ENCODE measurements at regions not wholly inside any gene's neighbourhood (a gene's known extent, or its start where the extent isn't known, plus 50 kb on each side); places are given as distances from the start of the nearest gene placed in this dataset.
"Not testable (repeated sequence)": the region's sequence is repeated elsewhere in the genome, so short reads cannot be mapped to it uniquely, and the experiment has no call there.

DNA sequence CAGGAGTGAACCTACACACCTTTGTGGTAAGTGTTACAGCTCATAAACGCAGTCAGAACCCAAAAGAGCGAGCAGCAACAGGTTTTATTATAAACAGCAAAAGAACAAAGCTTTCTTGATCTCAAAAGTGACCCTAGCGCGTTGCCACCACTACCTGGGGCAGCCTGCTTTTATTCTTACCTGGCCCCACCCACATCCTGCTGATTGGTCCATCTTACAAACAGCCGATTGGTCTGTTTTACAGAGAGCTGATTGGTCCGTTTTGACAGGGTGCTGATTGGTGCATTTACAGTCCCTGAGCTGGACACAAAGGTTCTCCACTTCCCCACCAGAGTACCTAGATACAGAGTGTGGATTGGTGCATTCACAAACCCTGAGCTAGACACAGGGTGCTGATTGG is 143.1 kb downstream of the ARRDC4 start:
- Histone ChIP-seq H3K27ac (no peak overlapping the region), H3K27me3 (no peaks in the 10 kb centered on the region), H3K9me3 (no peaks in the 10 kb centered on the region), H3K36me3 (replicated peaks in 1 of 2; ENCODE audit: insufficient read depth in 1 of 2, low read depth in 2 of 2) (no peaks in the 10 kb centered on the region), H3K4me3 (no peak overlapping the region), H3K4me1 (no peaks in the 10 kb centered on the region)
- no peak for DNase-seq
- TF ChIP-seq POLR2A (IDR thresholded peaks at IDR 0.05) = no peak
- TF ChIP-seq, protein P1, sequence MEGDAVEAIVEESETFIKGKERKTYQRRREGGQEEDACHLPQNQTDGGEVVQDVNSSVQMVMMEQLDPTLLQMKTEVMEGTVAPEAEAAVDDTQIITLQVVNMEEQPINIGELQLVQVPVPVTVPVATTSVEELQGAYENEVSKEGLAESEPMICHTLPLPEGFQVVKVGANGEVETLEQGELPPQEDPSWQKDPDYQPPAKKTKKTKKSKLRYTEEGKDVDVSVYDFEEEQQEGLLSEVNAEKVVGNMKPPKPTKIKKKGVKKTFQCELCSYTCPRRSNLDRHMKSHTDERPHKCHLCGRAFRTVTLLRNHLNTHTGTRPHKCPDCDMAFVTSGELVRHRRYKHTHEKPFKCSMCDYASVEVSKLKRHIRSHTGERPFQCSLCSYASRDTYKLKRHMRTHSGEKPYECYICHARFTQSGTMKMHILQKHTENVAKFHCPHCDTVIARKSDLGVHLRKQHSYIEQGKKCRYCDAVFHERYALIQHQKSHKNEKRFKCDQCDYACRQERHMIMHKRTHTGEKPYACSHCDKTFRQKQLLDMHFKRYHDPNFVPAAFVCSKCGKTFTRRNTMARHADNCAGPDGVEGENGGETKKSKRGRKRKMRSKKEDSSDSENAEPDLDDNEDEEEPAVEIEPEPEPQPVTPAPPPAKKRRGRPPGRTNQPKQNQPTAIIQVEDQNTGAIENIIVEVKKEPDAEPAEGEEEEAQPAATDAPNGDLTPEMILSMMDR (IDR thresholded peaks at IDR 0.05) = no peak
- WGBS, 2 donors = 79 to 83% methylated on average over 6 of the region's 6 CpGs
- intact Hi-C loops (cut with DNase I) = no loop called here
- no peak for ATAC-seq

DNA sequence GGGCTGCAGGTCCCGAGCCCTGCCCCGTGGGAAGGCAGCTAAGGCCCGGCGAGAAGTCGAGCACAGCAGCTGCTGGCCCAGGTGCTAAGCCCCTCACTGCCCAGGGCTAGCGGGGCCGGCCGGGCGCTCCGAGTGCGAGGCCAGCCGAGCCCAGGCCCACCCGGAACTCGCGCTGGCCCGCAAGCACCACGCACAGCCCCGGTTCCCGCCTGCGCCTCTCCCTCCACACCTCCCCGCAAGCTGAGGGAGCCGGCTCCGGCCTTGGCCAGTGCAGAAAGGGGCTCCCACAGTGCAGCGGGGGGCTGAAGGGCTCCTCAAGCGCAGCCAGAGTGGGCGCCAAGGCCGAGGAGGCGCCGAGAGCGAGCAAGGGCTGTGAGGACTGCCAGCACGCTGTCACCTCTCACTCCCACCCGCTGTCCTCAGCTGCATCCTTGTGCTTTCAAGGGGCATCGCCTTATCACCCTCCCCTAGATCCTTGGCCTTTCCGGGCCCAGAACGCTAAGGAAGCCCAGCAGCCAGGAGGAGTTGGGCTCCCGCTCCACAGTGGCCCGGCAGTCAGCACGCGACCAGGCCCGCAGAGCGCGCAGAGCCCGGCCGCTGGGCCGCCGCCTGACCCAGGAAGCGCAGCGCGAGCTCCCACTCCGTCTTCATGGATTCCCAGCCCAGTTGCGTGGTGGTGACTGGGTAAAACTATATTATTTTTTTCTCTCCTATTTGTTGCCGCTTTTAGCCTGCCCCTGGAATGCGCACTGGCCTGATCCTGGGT is 144.1 kb downstream of the ARRDC4 start:
- ATAC-seq; H3K27ac ChIP-seq; H3K4me1 ChIP-seq; H3K36me3 ChIP-seq (replicated peaks in 1 of 2; ENCODE audit: insufficient read depth in 1 of 2, low read depth in 2 of 2); H3K9me3 ChIP-seq; H3K27me3 ChIP-seq; intact Hi-C loops (cut with DNase I); DNase-seq; H3K4me3 ChIP-seq: not testable (repeated sequence)
- WGBS, 2 donors = 83 to 87% methylated on average over 20 to 32 of the region's 53 CpGs

DNA sequence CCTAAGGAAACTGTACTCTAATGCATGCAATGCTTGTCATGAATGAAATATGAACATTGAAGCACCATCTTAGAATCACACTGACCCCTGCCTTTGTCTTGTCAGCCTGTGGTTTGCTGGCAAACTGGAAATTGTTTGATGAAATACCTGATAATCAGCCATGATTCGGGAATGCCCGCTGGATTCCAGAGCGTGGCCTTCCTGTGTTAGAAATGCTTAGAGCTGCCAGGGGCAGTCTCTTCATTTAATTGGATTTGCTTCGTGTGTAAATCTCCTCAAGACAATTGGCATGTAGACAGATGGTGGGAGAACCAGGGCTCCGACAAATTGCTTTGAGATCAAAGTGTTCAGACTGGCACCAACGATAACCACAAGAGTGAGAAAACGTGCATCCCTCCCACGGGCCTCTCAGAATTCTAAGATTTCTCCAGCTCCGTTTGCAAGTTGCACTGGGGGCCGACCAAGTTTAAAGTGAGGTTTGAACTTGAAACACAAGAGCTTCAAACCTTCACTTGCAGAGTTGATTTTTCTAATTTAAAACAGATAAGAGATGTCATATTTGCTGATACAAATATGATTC is 146.2 kb downstream of the ARRDC4 start:
- WGBS, 2 donors = 64 to 72% methylated on average over 9 to 10 of the region's 10 CpGs
- DNase-seq; intact Hi-C loops (cut with DNase I); H3K4me1 ChIP-seq; H3K27ac ChIP-seq; H3K27me3 ChIP-seq; H3K4me3 ChIP-seq; H3K36me3 ChIP-seq (replicated peaks in 1 of 2; ENCODE audit: insufficient read depth in 1 of 2, low read depth in 2 of 2); H3K9me3 ChIP-seq; ATAC-seq: not testable (repeated sequence)

- no peaks in the 10 kb centered on the region for H3K4me1 ChIP-seq
- H3K9me3 ChIP-seq = no peaks in the 10 kb centered on the region
- TF ChIP-seq POLR2A (IDR thresholded peaks at IDR 0.05) = no peak
- WGBS, 2 donors = 53 to 60% methylated on average over 3 of the region's 3 CpGs
- intact Hi-C loops (cut with DNase I) = no loop called here
- no peak overlapping the region for H3K4me3 ChIP-seq
- ATAC-seq (no peak), DNase-seq (no peak)
- no peak overlapping the region for H3K27ac ChIP-seq
- no peaks in the 10 kb centered on the region for H3K27me3 ChIP-seq
- no peaks in the 10 kb centered on the region for H3K36me3 ChIP-seq (replicated peaks in 1 of 2; ENCODE audit: insufficient read depth in 1 of 2, low read depth in 2 of 2)
Measured at GRCh38 chr15:98111806-98112205, 151.3 kb downstream of the ARRDC4 start.

DNA sequence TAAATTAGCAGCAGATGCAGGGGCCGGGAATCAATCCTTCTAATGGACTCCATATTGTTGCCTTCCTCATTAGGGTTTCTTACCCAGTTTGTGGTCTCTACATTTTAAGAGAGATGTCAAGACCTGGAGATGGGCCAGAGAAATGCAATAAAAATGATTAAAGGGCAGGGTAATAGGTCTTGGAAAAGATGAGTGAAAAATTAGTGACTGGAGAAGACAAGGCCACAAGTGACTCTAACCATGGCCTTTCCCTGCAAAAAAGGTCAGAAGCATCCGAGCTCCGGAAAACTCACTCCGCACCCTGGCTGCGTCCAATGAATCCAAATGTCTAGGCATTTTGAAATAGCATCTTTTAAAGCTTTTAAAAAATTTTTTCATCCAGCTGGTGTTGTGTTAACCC is 152.8 kb downstream of the ARRDC4 start:
- ATAC-seq (no peak), DNase-seq (no peak)
- Histone ChIP-seq H3K9me3 (no peaks in the 10 kb centered on the region), H3K36me3 (replicated peaks in 1 of 2; ENCODE audit: insufficient read depth in 1 of 2, low read depth in 2 of 2) (no peaks in the 10 kb centered on the region), H3K27me3 (no peaks in the 10 kb centered on the region), H3K4me1 (no peaks in the 10 kb centered on the region), H3K27ac (no peak overlapping the region), H3K4me3 (no peak overlapping the region)
- 78 to 90% methylated on average over 5 of the region's 5 CpGs for WGBS, 2 donors
- intact Hi-C loops (cut with DNase I) = no loop called here
- no peak for TF ChIP-seq POLR2A (IDR thresholded peaks at IDR 0.05)
- TF ChIP-seq, protein P1 (IDR thresholded peaks at IDR 0.05) = no peak

DNA sequence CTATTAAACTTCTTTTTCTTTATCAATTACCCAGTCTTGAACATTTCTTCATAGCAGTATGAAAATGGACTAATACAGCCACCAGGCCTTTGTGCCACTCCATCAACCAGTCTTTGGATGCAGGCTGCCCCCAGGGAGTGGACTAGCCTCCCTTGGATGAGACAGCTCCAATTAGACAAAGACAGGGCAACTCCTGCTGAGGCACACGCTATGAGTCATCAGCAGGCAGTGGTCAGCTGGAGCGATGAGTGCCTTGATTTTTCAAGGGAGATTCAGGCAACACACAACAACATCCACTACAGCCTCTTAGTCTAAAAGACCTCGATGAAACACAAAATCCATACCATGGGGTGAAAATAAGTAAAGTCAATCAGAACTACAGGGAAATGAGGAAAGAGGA is 160.1 kb downstream of the ARRDC4 start:
- no peaks in the 10 kb centered on the region for H3K9me3 ChIP-seq
- WGBS, 2 donors = 66 to 68% methylated on average over 3 of the region's 3 CpGs
- DNase-seq (no peak), ATAC-seq (no peak)
- intact Hi-C loops (cut with DNase I) = no loop called here
- H3K4me3 ChIP-seq = no peak overlapping the region
- H3K4me1 ChIP-seq = no peaks in the 10 kb centered on the region
- no peaks in the 10 kb centered on the region for H3K27me3 ChIP-seq
- TF ChIP-seq, protein P1 (IDR thresholded peaks at IDR 0.05) = no peak
- no peak for TF ChIP-seq POLR2A (IDR thresholded peaks at IDR 0.05)
- H3K36me3 ChIP-seq (replicated peaks in 1 of 2; ENCODE audit: insufficient read depth in 1 of 2, low read depth in 2 of 2) = no peaks in the 10 kb centered on the region
- H3K27ac ChIP-seq = no peak overlapping the region
